Memory B cell (primary cell): ENCODE measurements at regions not wholly inside any gene's neighbourhood (a gene's known extent, or its start where the extent isn't known, plus 50 kb on each side); places are given as distances from the start of the nearest gene placed in this dataset.

Source experiments
- ATAC-seq: fragments of 150-1000 bp; cut with Tn5 transposase; 2 replicates; pipeline ENCODE4 v1.10.0; 2021; ENCODE audit warnings: low read depth, mild to moderate bottlenecking, moderate library complexity
- DNase-seq, 2 donors: peaks; one replicate each; pipeline ENCODE4 v3.0.0; 2022; ENCODE audit warnings: low spot score in 2 of 2
- H3K27ac Mint-ChIP-seq: one replicate; pipeline ENCODE4 v1.8.0; 2022; ENCODE audit warnings: mild to moderate bottlenecking, moderate library complexity, mixed read lengths
- H3K27me3 Mint-ChIP-seq: one replicate; pipeline ENCODE4 v1.8.0; 2022; ENCODE audit warnings: mixed read lengths
- H3K36me3 Mint-ChIP-seq: one replicate; pipeline ENCODE4 v1.8.0; 2022; ENCODE audit warnings: mild to moderate bottlenecking, mixed read lengths
- H3K4me1 Mint-ChIP-seq: one replicate; pipeline ENCODE4 v1.8.0; 2022; ENCODE audit warnings: mixed read lengths
- H3K4me3 Mint-ChIP-seq: one replicate; pipeline ENCODE4 v1.8.0; 2022; ENCODE audit warnings: mild to moderate bottlenecking, moderate library complexity, mixed read lengths
- H3K9me3 Mint-ChIP-seq: one replicate; pipeline ENCODE4 v1.8.0; 2022; ENCODE audit warnings: mixed read lengths

DNA sequence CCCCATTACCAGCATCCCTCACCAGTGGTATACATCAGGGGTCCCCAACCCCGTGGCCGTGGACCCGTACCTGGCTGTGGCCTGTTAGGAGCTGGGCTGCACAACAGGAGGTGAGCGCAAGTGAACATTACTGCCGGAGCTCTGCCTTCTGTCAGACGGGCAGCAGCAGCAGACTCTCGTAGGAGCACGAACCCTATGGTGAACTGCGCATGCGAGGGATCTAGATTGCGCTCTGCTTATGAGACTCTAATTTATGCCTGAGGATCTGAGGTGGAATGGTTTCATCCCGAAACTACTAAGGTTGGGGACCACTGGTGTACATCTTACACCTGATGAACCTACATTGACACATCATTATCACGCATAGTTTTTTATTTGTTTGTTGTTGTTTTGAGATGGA is 52.8 kb upstream of the DHX15 start:
- no peak for DNase-seq
- H3K4me1 Mint-ChIP-seq, result peaks cover 3% of the 10 kb centered on the region
- H3K9me3 Mint-ChIP-seq, result no peaks in the 10 kb centered on the region
- ATAC-seq, result no peak
- H3K4me3 Mint-ChIP-seq, result no peak overlapping the region
- no peak overlapping the region for H3K27ac Mint-ChIP-seq
- H3K27me3 Mint-ChIP-seq, result peaks cover 3% of the 10 kb centered on the region
- H3K36me3 Mint-ChIP-seq, result no peaks in the 10 kb centered on the region

GRCh38 chr4:24638396-24638875 is 54.1 kb upstream of the DHX15 start:
- Mint-ChIP-seq H3K9me3 (no peaks in the 10 kb centered on the region), H3K4me1 (peaks cover 3% of the 10 kb centered on the region), H3K36me3 (no peaks in the 10 kb centered on the region), H3K27ac (no peak overlapping the region), H3K4me3 (no peak overlapping the region), H3K27me3 (peaks cover 8% of the 10 kb centered on the region)
- no peak for ATAC-seq
- no peak for DNase-seq

DNA sequence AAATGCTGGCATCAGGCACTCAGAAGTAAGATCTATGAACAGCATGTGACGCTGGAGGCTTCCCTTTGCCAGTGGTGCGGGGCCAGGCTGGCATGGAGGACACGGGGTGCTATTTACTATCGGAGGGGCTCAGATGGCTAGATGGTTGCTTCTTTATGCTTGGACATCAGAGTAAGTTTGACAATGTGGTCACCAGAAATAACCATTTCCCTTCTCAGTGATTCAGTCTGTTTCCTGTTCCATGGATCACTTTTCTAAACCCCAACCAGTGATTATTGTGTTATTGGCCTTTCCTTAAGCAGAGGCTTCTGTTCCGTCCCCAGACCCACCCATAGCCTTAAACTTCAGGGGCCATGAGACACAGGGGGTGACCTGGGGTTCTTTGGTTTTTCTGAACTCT is 55.4 kb upstream of the DHX15 start:
- H3K9me3 Mint-ChIP-seq, result no peaks in the 10 kb centered on the region

DNA sequence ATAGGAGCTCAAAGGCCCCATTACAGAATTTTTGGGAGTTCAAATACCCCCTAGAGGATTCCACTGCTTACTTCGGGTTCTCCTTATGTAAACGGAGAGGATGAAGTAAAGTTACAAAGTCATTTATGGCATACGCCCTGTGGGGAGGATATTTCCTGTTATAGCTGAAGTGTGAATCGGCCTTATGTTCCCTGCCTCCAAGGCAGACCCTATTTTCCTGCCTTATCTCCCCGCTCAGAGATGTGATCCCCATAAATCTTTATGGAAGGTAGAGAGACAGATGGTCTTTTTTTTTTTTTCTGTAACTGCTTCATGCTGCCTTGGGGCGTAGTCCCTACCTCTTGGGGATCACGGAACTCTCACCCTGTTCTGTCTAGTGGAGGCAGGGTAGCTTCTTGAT is 56.0 kb upstream of the DHX15 start:
- Mint-ChIP-seq H3K4me1 (peaks cover 3% of the 10 kb centered on the region), H3K27ac (no peak overlapping the region), H3K4me3 (no peak overlapping the region), H3K36me3 (no peaks in the 10 kb centered on the region), H3K9me3 (no peaks in the 10 kb centered on the region), H3K27me3 (peaks cover 11% of the 10 kb centered on the region)
- ATAC-seq, result no peak
- DNase-seq, result no peak

More for the DNA sequence above, 55.4 kb upstream of the DHX15 start:
- peaks cover 3% of the 10 kb centered on the region for H3K4me1 Mint-ChIP-seq
- H3K27ac Mint-ChIP-seq, result no peak overlapping the region
- peaks cover 11% of the 10 kb centered on the region for H3K27me3 Mint-ChIP-seq
- no peaks in the 10 kb centered on the region for H3K36me3 Mint-ChIP-seq
- no peak overlapping the region for H3K4me3 Mint-ChIP-seq
- ATAC-seq (no peak), DNase-seq (no peak)

GRCh38 chr4:24642981-24643547 is 58.7 kb upstream of the DHX15 start:
- Mint-ChIP-seq H3K36me3 (no peaks in the 10 kb centered on the region), H3K27me3 (peaks cover 12% of the 10 kb centered on the region), H3K27ac (no peak overlapping the region), H3K9me3 (no peaks in the 10 kb centered on the region), H3K4me1 (no peaks in the 10 kb centered on the region), H3K4me3 (no peak overlapping the region)
- ATAC-seq (no peak), DNase-seq (no peak)

GRCh38 chr4:24643774-24644520 is 59.6 kb upstream of the DHX15 start:
- ATAC-seq, result no peak
- DNase-seq, result no peak
- Mint-ChIP-seq H3K36me3 (no peaks in the 10 kb centered on the region), H3K27ac (no peak overlapping the region), H3K9me3 (no peaks in the 10 kb centered on the region), H3K4me3 (no peak overlapping the region), H3K4me1 (no peaks in the 10 kb centered on the region), H3K27me3 (peaks cover 12% of the 10 kb centered on the region)

DNA sequence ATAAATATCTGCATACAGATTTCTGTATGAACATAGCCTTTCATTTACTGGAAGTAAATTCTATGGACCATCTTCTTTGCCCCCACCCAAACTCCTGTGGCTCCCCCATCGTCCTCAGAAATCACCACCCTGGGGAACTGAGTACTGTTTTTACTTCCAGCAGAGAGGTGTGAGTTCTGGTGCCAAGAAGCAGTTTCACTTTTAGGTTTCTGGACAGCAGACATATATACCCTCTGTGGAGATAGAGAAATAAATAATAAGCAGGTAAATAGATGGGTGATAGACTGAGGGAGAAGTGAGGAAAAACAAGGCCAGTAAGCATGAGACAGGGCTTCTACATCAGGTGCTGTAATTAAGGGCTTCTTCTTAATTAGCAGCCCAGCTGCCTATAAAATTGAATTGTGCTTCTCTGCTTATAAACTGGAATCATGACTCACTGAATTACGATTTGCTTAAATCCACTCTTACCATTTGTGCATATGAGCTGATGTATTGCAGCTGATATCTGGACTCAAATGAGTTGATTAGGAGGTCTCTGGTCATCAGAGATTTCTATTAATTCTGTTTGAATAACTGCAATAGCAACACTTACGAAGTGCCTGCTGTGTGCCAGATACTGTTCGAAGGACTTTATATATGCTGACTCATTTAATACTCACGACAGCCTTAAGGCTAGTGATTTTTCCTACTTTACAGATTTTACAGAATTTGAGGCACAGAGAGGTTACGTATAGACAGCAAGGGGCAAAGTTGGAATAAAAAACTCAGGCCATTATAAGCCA is 60.8 kb upstream of the DHX15 start:
- no peaks in the 10 kb centered on the region for H3K4me1 Mint-ChIP-seq
- H3K4me3 Mint-ChIP-seq, result no peak overlapping the region
- no peak for ATAC-seq
- no peaks in the 10 kb centered on the region for H3K36me3 Mint-ChIP-seq
- no peaks in the 10 kb centered on the region for H3K9me3 Mint-ChIP-seq
- no peak overlapping the region for H3K27ac Mint-ChIP-seq
- H3K27me3 Mint-ChIP-seq, result peaks cover 11% of the 10 kb centered on the region
- DNase-seq, result no peak

DNA sequence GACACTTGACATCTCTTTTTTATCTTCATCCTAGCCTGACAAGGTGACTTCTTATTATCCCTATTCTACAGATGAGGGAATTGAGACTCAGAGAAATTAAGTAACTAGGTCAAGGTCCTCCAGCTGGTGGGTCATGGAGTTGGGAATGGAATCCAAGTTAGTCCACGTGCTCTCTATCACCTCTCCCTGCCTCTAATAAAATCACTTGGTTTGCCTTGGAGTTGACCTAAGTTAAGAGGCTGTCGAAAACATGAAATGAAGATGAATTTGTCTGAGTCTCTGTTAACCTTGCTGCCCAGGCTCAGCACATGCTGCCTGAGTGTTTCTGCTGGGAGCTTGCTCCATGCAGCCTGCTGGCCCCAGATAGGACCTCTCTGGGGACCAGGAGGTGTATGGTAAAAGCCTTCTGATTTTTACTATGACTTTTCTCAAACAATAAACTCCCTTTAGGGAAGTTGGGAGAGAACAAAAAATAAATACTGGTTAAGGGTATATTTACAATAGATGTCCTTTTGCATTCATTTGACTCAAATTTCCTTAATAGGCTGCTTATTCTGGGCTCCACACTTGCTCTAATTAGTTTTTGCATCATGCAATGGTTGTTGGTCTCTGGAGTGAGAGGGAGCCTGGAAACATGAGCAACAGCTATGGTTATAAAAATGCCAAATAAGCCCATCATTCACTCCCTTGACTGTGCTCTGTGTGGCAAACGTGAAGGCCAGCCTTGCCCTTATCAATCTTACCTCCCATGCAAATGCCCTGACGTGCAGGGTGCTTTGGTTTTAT is 61.6 kb upstream of the DHX15 start:
- Mint-ChIP-seq H3K27me3 (peaks cover 13% of the 10 kb centered on the region), H3K27ac (no peak overlapping the region), H3K4me1 (no peaks in the 10 kb centered on the region), H3K36me3 (no peaks in the 10 kb centered on the region), H3K4me3 (no peak overlapping the region), H3K9me3 (no peaks in the 10 kb centered on the region)
- ATAC-seq (no peak), DNase-seq (no peak)

GRCh38 chr4:24646798-24647460 is 62.6 kb upstream of the DHX15 start:
- H3K27me3 Mint-ChIP-seq, result peaks cover 14% of the 10 kb centered on the region
- no peaks in the 10 kb centered on the region for H3K9me3 Mint-ChIP-seq
- H3K4me3 Mint-ChIP-seq, result no peak overlapping the region
- no peak overlapping the region for H3K27ac Mint-ChIP-seq
- H3K36me3 Mint-ChIP-seq, result no peaks in the 10 kb centered on the region
- DNase-seq (no peak), ATAC-seq (no peak)
- no peaks in the 10 kb centered on the region for H3K4me1 Mint-ChIP-seq

- Mint-ChIP-seq H3K4me3 (no peak overlapping the region), H3K36me3 (no peaks in the 10 kb centered on the region), H3K9me3 (no peaks in the 10 kb centered on the region), H3K27me3 (peaks cover 6% of the 10 kb centered on the region), H3K4me1 (no peaks in the 10 kb centered on the region), H3K27ac (no peak overlapping the region)
- ATAC-seq, result no peak
- no peak for DNase-seq
Measured at GRCh38 chr4:24650849-24651640, 66.7 kb upstream of the DHX15 start.

- no peak for DNase-seq
- peaks cover 2% of the 10 kb centered on the region for H3K36me3 Mint-ChIP-seq
- H3K4me1 Mint-ChIP-seq, result peaks cover 9% of the 10 kb centered on the region
- H3K27me3 Mint-ChIP-seq, result peaks cover 11% of the 10 kb centered on the region
- no peak overlapping the region for H3K4me3 Mint-ChIP-seq
- peaks cover 2% of the 10 kb centered on the region for H3K9me3 Mint-ChIP-seq
- ATAC-seq, result no peak
- no peak overlapping the region for H3K27ac Mint-ChIP-seq
Measured at GRCh38 chr4:24655326-24655725, 71.0 kb upstream of the DHX15 start.

GRCh38 chr4:24655971-24656370 is 71.6 kb upstream of the DHX15 start:
- DNase-seq (no peak), ATAC-seq (no peak)
- peaks cover 9% of the 10 kb centered on the region for H3K4me1 Mint-ChIP-seq
- H3K36me3 Mint-ChIP-seq, result peaks cover 2% of the 10 kb centered on the region
- peaks cover 2% of the 10 kb centered on the region for H3K9me3 Mint-ChIP-seq
- H3K4me3 Mint-ChIP-seq, result no peak overlapping the region
- no peak overlapping the region for H3K27ac Mint-ChIP-seq
- H3K27me3 Mint-ChIP-seq, result peaks cover 11% of the 10 kb centered on the region

GRCh38 chr4:24656906-24657305 is 72.6 kb upstream of the DHX15 start:
- H3K27ac Mint-ChIP-seq, result no peak overlapping the region
- H3K4me1 Mint-ChIP-seq, result peaks cover 9% of the 10 kb centered on the region
- no peak for ATAC-seq
- peaks cover 9% of the 10 kb centered on the region for H3K27me3 Mint-ChIP-seq
- H3K4me3 Mint-ChIP-seq, result no peak overlapping the region
- H3K9me3 Mint-ChIP-seq, result peaks cover 2% of the 10 kb centered on the region
- H3K36me3 Mint-ChIP-seq, result peaks cover 2% of the 10 kb centered on the region
- no peak for DNase-seq
